ENCODE measurements at regions not wholly inside any gene's neighbourhood (a gene's known extent, or its start where the extent isn't known, plus 50 kb on each side); places are given as distances from the start of the nearest gene placed in this dataset.

DNA sequence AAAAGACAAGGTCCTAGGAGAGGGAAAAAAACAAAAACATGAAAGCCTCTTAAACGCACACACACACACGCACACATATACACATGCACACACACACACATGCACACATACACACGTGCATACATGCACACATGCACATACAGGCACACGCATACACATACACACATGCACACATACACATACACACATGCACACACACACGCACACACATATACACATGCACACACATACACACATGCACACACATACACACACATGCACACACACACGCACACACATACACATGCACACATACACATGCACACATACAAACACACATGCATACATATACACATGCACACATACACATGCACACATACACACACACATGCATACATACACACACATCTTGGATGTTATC, 78.1 kb upstream of the PPP2R5C start:
- Histone ChIP-seq H3K9me3 (ENCODE audit: control insufficient read depth, insufficient read depth, low read depth, low read length) (no peaks in the 10 kb centered on the region), H3K36me3 (ENCODE audit: control insufficient read depth in 2 of 2, insufficient read depth in 1 of 2, low read length in 2 of 2) (no peaks in the 10 kb centered on the region), H3K4me3 (ENCODE audit: low read depth, low read length) (no peak overlapping the region), H3K4me1 (ENCODE audit: control insufficient read depth, insufficient read depth, low read length) (no peaks in the 10 kb centered on the region), H3K27ac (ENCODE audit: extremely low read depth, low read depth, low read length) (no peak overlapping the region)
- TF ChIP-seq ZSCAN4 (tag by site-specific recombination; IDR thresholded peaks at IDR 0.05): peak; percentile 100
- peak; percentile 87; the same call in 1 of the 2 replicates for TF ChIP-seq SALL2 (tag by site-specific recombination; IDR thresholded peaks at IDR 0.05; ENCODE audit: borderline replicate concordance)
- TF ChIP-seq ZNF248 (tag by site-specific recombination; IDR thresholded peaks at IDR 0.05): 0 out of 2 replicates have a peak, but pooled peaks have one; percentile 27
- TF ChIP-seq, protein P1, sequence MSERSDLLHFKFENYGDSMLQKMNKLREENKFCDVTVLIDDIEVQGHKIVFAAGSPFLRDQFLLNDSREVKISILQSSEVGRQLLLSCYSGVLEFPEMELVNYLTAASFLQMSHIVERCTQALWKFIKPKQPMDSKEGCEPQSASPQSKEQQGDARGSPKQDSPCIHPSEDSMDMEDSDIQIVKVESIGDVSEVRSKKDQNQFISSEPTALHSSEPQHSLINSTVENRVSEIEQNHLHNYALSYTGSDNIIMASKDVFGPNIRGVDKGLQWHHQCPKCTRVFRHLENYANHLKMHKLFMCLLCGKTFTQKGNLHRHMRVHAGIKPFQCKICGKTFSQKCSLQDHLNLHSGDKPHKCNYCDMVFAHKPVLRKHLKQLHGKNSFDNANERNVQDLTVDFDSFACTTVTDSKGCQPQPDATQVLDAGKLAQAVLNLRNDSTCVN (tag by site-specific recombination; optimal IDR thresholded peaks at IDR 0.05): peak; percentile 13
- TF ChIP-seq ZNF521 (tag by site-specific recombination; IDR thresholded peaks at IDR 0.05): no peak
- TF ChIP-seq ZNF670 (tag by site-specific recombination; IDR thresholded peaks at IDR 0.05; ENCODE audit: low read depth): peak; percentile 91
- TF ChIP-seq FEZF1 (tag by site-specific recombination; IDR thresholded peaks at IDR 0.05): no peak
- TF ChIP-seq ZNF777 (tag by site-specific recombination; IDR thresholded peaks at IDR 0.05; ENCODE audit: borderline replicate concordance): peak; percentile 31; the same call in 1 of the 2 replicates
- POLR2A ChIA-PET: no interaction called here
- CTCF ChIA-PET: no interaction called here

DNA sequence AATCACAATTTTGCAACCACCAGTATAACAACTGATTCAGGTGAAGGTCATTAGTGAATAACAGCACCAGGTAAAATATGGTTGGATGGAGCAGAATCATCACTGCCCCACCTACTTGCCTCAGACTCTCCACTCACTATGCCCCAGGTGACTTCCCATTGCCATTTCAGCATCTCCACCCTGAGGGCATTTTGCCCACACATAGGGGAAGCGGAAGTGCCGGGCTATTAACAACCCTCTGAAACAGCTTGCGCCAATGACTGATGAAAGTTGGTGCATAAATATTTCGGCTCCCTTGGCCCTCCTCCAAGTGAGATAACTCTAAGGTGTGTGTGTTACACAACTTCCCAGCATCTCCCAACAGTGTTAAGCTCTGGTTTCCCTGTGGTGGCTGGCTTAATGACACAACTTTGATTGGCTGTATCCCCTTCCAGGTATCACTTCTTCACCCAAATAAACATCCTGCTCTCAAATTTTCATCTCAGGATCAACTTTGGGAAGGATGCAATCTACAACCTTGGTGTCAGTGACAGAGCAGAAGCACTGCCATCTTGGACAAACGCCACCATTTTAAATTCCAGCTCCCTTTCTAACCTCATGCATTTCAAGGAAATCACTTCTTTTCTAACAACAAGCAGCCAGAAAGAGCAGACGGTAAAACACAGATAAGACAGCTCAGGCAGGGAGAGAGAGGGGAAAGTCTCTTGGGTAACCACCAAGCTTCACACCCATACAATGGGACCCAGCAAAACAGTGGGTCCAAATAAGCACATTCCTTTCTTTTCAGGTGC, 73.6 kb upstream of the PPP2R5C start:
- TF ChIP-seq ZNF138 (tag by site-specific recombination; IDR thresholded peaks at IDR 0.05; ENCODE audit: borderline replicate concordance): no peak
- TF ChIP-seq ZNF24 (tag by site-specific recombination; IDR thresholded peaks at IDR 0.05): no peak
- no peak for TF ChIP-seq ZFP37 (tag by site-specific recombination; IDR thresholded peaks at IDR 0.05)
- TF ChIP-seq ZNF629 (tag by site-specific recombination; IDR thresholded peaks at IDR 0.05): no peak
- TF ChIP-seq, protein P1 (tag by site-specific recombination; optimal IDR thresholded peaks at IDR 0.05): no peak
- TF ChIP-seq ZSCAN30 (tag by site-specific recombination; IDR thresholded peaks at IDR 0.05): no peak
- TF ChIP-seq, protein P2, sequence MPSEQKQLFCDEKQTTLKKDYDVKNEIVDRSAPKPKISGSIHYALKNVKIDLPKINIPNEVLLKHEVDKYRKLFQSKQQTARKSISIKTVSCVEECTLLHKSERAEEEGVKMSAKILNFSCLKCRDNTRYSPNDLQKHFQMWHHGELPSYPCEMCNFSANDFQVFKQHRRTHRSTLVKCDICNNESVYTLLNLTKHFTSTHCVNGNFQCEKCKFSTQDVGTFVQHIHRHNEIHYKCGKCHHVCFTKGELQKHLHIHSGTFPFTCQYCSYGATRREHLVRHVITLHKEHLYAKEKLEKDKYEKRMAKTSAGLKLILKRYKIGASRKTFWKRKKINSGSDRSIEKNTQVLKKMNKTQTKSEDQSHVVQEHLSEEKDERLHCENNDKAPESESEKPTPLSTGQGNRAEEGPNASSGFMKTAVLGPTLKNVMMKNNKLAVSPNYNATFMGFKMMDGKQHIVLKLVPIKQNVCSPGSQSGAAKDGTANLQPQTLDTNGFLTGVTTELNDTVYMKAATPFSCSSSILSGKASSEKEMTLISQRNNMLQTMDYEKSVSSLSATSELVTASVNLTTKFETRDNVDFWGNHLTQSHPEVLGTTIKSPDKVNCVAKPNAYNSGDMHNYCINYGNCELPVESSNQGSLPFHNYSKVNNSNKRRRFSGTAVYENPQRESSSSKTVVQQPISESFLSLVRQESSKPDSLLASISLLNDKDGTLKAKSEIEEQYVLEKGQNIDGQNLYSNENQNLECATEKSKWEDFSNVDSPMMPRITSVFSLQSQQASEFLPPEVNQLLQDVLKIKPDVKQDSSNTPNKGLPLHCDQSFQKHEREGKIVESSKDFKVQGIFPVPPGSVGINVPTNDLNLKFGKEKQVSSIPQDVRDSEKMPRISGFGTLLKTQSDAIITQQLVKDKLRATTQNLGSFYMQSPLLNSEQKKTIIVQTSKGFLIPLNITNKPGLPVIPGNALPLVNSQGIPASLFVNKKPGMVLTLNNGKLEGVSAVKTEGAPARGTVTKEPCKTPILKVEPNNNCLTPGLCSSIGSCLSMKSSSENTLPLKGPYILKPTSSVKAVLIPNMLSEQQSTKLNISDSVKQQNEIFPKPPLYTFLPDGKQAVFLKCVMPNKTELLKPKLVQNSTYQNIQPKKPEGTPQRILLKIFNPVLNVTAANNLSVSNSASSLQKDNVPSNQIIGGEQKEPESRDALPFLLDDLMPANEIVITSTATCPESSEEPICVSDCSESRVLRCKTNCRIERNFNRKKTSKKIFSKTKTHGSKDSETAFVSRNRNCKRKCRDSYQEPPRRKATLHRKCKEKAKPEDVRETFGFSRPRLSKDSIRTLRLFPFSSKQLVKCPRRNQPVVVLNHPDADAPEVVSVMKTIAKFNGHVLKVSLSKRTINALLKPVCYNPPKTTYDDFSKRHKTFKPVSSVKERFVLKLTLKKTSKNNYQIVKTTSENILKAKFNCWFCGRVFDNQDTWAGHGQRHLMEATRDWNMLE (tag by site-specific recombination; conservative IDR thresholded peaks at IDR 0.05; ENCODE audit: low read depth): no peak
- TF ChIP-seq ZNF658 (tag by site-specific recombination; IDR thresholded peaks at IDR 0.05): no peak
- TF ChIP-seq, protein P3, sequence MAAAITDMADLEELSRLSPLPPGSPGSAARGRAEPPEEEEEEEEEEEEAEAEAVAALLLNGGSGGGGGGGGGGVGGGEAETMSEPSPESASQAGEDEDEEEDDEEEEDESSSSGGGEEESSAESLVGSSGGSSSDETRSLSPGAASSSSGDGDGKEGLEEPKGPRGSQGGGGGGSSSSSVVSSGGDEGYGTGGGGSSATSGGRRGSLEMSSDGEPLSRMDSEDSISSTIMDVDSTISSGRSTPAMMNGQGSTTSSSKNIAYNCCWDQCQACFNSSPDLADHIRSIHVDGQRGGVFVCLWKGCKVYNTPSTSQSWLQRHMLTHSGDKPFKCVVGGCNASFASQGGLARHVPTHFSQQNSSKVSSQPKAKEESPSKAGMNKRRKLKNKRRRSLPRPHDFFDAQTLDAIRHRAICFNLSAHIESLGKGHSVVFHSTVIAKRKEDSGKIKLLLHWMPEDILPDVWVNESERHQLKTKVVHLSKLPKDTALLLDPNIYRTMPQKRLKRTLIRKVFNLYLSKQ (tag by site-specific recombination; IDR thresholded peaks at IDR 0.05; ENCODE audit: borderline replicate concordance): no peak
- TF ChIP-seq ZNF510 (tag by site-specific recombination; IDR thresholded peaks at IDR 0.05; ENCODE audit: insufficient replicate concordance): no peak
- no peak for TF ChIP-seq ZNF404 (tag by site-specific recombination; IDR thresholded peaks at IDR 0.05)
- TF ChIP-seq ZNF121 (tag by site-specific recombination; IDR thresholded peaks at IDR 0.05): no peak
- TF ChIP-seq, protein P4, sequence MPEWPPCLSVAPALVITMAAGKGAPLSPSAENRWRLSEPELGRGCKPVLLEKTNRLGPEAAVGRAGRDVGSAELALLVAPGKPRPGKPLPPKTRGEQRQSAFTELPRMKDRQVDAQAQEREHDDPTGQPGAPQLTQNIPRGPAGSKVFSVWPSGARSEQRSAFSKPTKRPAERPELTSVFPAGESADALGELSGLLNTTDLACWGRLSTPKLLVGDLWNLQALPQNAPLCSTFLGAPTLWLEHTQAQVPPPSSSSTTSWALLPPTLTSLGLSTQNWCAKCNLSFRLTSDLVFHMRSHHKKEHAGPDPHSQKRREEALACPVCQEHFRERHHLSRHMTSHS (tag by site-specific recombination; IDR thresholded peaks at IDR 0.05): no peak
- no peak for TF ChIP-seq ZNF501 (tag by site-specific recombination; IDR thresholded peaks at IDR 0.05)
- no peak for TF ChIP-seq MYNN (tag by site-specific recombination; IDR thresholded peaks at IDR 0.05; ENCODE audit: borderline replicate concordance)
- TF ChIP-seq ZNF239 (tag by site-specific recombination; IDR thresholded peaks at IDR 0.05): no peak
- CTCF ChIA-PET: no interaction called here
- POLR2A ChIA-PET: no interaction called here
- Histone ChIP-seq H3K4me3 (ENCODE audit: low read depth, low read length) (no peak overlapping the region), H3K4me1 (ENCODE audit: control insufficient read depth, insufficient read depth, low read length) (no peaks in the 10 kb centered on the region), H3K27ac (ENCODE audit: extremely low read depth, low read depth, low read length) (no peak overlapping the region), H3K36me3 (ENCODE audit: control insufficient read depth in 2 of 2, insufficient read depth in 1 of 2, low read length in 2 of 2) (no peaks in the 10 kb centered on the region), H3K9me3 (ENCODE audit: control insufficient read depth, insufficient read depth, low read depth, low read length) (no peaks in the 10 kb centered on the region)
